IPS-20b (cell line): ENCODE measurements at regions not wholly inside any gene's neighbourhood (a gene's known extent, or its start where the extent isn't known, plus 50 kb on each side); places are given as distances from the start of the nearest gene placed in this dataset.

Experiments used
- H3K27ac ChIP-seq: one replicate; pipeline ENCODE4 v1.5.1; 2013; ENCODE audit warnings: low read length
- H3K27me3 ChIP-seq: 2 replicates; pipeline ENCODE4 v1.6.1; 2013; ENCODE audit warnings: mild to moderate bottlenecking, low read length, inconsistent platforms; ENCODE audit not compliant: insufficient read depth
- H3K36me3 ChIP-seq: 2 replicates; pipeline ENCODE4 v1.6.1; 2013; ENCODE audit warnings: low read depth, mild to moderate bottlenecking, inconsistent platforms, low read length, moderate library complexity; ENCODE audit not compliant: insufficient read depth
- H3K4me1 ChIP-seq: 2 replicates; pipeline ENCODE4 v1.6.1; 2013; ENCODE audit warnings: mild to moderate bottlenecking, control low read depth, inconsistent platforms, low read length, moderate library complexity; ENCODE audit not compliant: insufficient read depth
- H3K4me3 ChIP-seq: 2 replicates; pipeline ENCODE4 v1.5.1; 2013; ENCODE audit warnings: mild to moderate bottlenecking, low read length, inconsistent platforms
- H3K9ac ChIP-seq: 2 replicates; pipeline ENCODE4 v1.6.1; 2013; ENCODE audit warnings: low read depth, mild to moderate bottlenecking, inconsistent platforms, low read length, moderate library complexity
- H3K9me3 ChIP-seq: 2 replicates; pipeline ENCODE4 v1.6.1; 2013; ENCODE audit warnings: mild to moderate bottlenecking, low read depth, low read length, inconsistent platforms; ENCODE audit not compliant: insufficient read depth

GRCh38 chr10:33822774-33823173, 488.3 kb upstream of the NRP1 start:
- Histone ChIP-seq H3K9ac (no peak overlapping the region), H3K27me3 (no peaks in the 10 kb centered on the region), H3K4me3 (no peak overlapping the region), H3K4me1 (no peaks in the 10 kb centered on the region), H3K27ac (no peak overlapping the region), H3K36me3 (no peaks in the 10 kb centered on the region), H3K9me3 (no peaks in the 10 kb centered on the region)

DNA sequence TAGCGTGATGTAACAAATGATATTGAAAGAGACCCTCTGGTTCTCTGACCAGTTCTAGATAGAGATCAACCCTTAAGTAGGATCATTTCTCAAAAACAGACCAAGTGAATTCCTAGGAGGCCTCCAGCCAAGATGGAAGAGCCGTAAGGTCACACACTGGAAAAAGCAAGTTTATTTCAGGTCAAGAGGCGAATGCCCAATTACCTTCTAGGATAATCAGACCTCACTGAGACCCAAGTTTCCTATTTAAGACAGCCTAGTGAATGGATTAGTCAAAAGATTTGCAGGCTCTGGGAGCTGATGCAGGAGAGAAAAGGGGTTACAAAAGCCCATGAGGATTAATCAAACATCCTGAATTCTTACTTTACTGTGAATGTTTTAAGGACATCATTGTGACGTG, 486.1 kb upstream of the NRP1 start:
- Histone ChIP-seq H3K27ac (no peak overlapping the region), H3K4me1 (no peaks in the 10 kb centered on the region), H3K9me3 (no peaks in the 10 kb centered on the region), H3K36me3 (no peaks in the 10 kb centered on the region), H3K4me3 (no peak overlapping the region), H3K27me3 (no peaks in the 10 kb centered on the region), H3K9ac (no peak overlapping the region)

- H3K9ac ChIP-seq: no peak overlapping the region
These were observed 484.7 kb upstream of the NRP1 start for GRCh38 chr10:33819206-33819605.

DNA sequence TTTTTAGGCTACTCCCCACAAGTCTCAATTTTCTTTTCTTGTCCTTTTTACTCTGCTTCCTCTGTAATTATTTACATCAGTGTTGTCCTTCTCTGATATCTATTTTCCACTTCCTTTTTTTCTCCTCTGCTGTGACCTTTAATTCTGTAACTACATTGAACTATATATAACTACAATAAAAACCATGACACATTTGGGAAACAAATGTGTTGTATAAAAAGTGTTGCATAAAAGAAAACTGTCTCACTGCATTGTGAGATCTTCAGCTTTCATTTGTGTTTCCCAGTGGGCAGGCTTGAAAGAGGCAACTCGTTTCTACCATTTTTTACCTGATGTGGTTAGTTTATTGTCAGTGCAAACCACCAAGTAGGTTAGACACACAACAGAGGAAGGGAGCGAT, 483.9 kb upstream of the NRP1 start:
- Histone ChIP-seq H3K4me3 (no peak overlapping the region), H3K27ac (no peak overlapping the region), H3K36me3 (no peaks in the 10 kb centered on the region), H3K9me3 (no peaks in the 10 kb centered on the region), H3K4me1 (no peaks in the 10 kb centered on the region), H3K9ac (no peak overlapping the region), H3K27me3 (no peaks in the 10 kb centered on the region)

More at GRCh38 chr10:33819206-33819605, 484.7 kb upstream of the NRP1 start:
- Histone ChIP-seq H3K27me3 (no peaks in the 10 kb centered on the region), H3K9me3 (no peaks in the 10 kb centered on the region), H3K27ac (no peak overlapping the region), H3K4me1 (no peaks in the 10 kb centered on the region), H3K4me3 (no peak overlapping the region), H3K36me3 (no peaks in the 10 kb centered on the region)

DNA sequence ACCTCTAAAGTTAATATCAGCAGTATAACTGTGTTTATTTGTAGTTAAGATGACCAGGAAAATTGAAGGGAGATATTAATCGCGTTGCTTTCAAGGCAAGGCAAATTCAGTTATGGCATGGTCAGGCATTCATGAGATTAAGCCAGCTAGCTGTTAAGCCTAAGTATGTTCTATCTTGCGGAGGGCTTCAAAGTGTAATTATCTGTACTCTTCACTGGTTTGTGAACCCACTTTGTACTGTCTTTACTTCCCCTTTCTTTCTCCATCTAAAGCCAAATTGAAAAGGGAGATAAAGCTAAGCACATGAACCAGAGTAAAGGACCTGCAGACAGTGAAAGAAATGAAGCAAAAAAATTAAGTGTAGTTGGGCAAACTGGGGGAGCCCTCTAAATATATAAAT, 483.1 kb upstream of the NRP1 start:
- H3K27me3 ChIP-seq: no peaks in the 10 kb centered on the region
- no peak overlapping the region for H3K9ac ChIP-seq
- H3K9me3 ChIP-seq: no peaks in the 10 kb centered on the region
- H3K27ac ChIP-seq: no peak overlapping the region
- no peaks in the 10 kb centered on the region for H3K36me3 ChIP-seq
- H3K4me1 ChIP-seq: no peaks in the 10 kb centered on the region
- H3K4me3 ChIP-seq: no peak overlapping the region

- H3K4me3 ChIP-seq: no peak overlapping the region
- no peaks in the 10 kb centered on the region for H3K27me3 ChIP-seq
- no peaks in the 10 kb centered on the region for H3K36me3 ChIP-seq
- no peaks in the 10 kb centered on the region for H3K4me1 ChIP-seq
- H3K9ac ChIP-seq: no peak overlapping the region
- no peak overlapping the region for H3K27ac ChIP-seq
- H3K9me3 ChIP-seq: no peaks in the 10 kb centered on the region
These were observed 481.3 kb upstream of the NRP1 start for GRCh38 chr10:33815776-33816175.

GRCh38 chr10:33813871-33814270, 479.4 kb upstream of the NRP1 start:
- H3K9ac ChIP-seq: no peak overlapping the region
- H3K4me3 ChIP-seq: no peak overlapping the region
- H3K27ac ChIP-seq: no peak overlapping the region
- H3K4me1 ChIP-seq: peaks cover 2% of the 10 kb centered on the region; the same call in 1 of the 2 replicates
- H3K36me3 ChIP-seq: no peaks in the 10 kb centered on the region
- no peaks in the 10 kb centered on the region for H3K27me3 ChIP-seq
- no peaks in the 10 kb centered on the region for H3K9me3 ChIP-seq

DNA sequence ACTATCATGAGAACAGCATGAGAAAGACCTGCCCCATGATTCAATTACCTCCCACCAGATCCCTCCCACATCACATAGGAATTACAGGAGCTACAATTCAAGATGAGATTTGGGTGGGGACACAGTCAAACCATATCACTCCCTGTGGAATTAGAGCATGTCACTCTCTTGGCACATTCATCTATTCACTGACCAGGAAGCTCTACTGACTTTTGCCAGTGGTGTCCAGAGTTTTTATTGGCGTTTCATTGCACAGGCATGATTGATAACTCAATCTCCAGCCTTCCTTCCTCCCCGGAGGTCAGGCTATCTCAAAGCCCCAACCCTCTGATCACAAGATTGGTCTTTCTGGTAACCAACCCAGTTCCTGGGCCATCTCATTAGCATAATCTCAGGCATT, 478.9 kb upstream of the NRP1 start:
- no peaks in the 10 kb centered on the region for H3K9me3 ChIP-seq
- H3K27ac ChIP-seq: no peak overlapping the region
- H3K4me1 ChIP-seq: peaks cover 2% of the 10 kb centered on the region; the same call in 1 of the 2 replicates
- no peak overlapping the region for H3K4me3 ChIP-seq
- no peak overlapping the region for H3K9ac ChIP-seq
- no peaks in the 10 kb centered on the region for H3K27me3 ChIP-seq
- H3K36me3 ChIP-seq: no peaks in the 10 kb centered on the region

DNA sequence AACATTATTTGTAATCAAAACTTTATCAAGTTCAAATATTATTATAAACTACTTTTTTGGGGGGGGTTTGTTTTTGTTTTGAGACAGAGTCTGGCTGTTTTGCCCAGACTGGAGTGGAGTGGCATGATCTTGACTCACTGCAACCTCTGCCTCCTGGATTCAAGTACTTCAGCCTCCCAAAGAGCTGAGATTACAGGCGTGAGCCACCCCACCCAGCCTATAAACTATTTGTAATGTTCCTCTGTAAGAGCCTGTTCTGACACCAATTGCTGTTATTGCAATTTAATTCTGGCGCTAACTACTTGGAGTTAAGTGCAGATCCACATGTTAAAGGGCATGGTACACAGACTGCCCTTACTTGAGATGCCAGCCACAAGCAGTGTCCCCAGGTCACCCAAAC, 478.1 kb upstream of the NRP1 start:
- Histone ChIP-seq H3K36me3 (no peaks in the 10 kb centered on the region), H3K4me1 (peaks cover 7% of the 10 kb centered on the region; the same call in 1 of the 2 replicates), H3K27me3 (no peaks in the 10 kb centered on the region)

DNA sequence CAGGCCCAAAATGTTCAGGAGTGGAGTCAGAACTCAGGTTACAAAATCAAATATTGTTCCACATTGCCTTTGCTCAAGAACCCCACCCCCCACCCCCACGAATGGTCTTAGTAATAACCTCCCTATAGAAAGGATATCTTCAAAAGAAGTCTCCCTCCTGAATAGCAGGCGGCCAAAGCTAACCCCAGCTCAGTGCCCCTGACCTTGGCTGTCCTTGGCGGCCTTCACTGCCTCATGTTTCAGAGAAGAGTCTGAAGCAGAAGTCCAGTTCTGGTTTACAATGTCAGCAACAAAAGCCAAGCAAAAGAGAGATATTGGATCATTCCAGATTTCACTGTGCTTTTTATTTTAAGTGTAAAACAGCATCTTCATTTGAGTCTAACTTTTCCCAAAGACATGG, 476.5 kb upstream of the NRP1 start:
- no peaks in the 10 kb centered on the region for H3K27me3 ChIP-seq
- no peak overlapping the region for H3K9ac ChIP-seq
- no peak overlapping the region for H3K4me3 ChIP-seq
- no peaks in the 10 kb centered on the region for H3K36me3 ChIP-seq
- no peaks in the 10 kb centered on the region for H3K9me3 ChIP-seq
- no peak overlapping the region for H3K27ac ChIP-seq
- H3K4me1 ChIP-seq: peaks cover 7% of the 10 kb centered on the region; the same call in 1 of the 2 replicates

More for the DNA sequence above, 478.1 kb upstream of the NRP1 start:
- H3K27ac ChIP-seq: no peak overlapping the region
- H3K4me3 ChIP-seq: no peak overlapping the region
- no peak overlapping the region for H3K9ac ChIP-seq
- H3K9me3 ChIP-seq: no peaks in the 10 kb centered on the region

- Histone ChIP-seq H3K27me3 (no peaks in the 10 kb centered on the region), H3K9me3 (no peaks in the 10 kb centered on the region), H3K4me1 (peaks cover 7% of the 10 kb centered on the region; the same call in 1 of the 2 replicates)
These were observed 475.3 kb upstream of the NRP1 start for GRCh38 chr10:33809732-33810131.

DNA sequence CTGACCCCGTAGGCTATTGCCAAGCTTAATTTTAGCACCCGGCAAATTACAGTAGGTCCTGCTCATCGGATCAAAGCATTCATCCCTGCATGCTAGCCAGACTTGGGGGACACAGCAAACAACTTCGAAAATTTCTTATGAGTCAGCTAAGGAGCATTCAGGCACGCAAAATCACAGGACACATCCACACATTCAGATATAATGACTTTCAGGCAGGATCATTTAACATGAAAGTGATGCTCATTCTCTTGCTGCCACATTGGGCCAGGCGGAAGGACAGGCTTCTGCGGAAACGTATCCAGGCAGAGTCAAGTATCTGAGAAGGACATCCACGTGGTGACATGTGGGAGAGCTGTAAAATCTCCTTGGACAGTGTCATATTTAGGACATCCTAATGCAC, 474.0 kb upstream of the NRP1 start:
- Histone ChIP-seq H3K27ac (no peak overlapping the region), H3K4me3 (no peak overlapping the region), H3K4me1 (peaks cover 7% of the 10 kb centered on the region; the same call in 1 of the 2 replicates), H3K36me3 (no peaks in the 10 kb centered on the region), H3K9ac (no peak overlapping the region), H3K27me3 (no peaks in the 10 kb centered on the region), H3K9me3 (no peaks in the 10 kb centered on the region)

More at GRCh38 chr10:33809732-33810131, 475.3 kb upstream of the NRP1 start:
- H3K27ac ChIP-seq: no peak overlapping the region
- no peak overlapping the region for H3K9ac ChIP-seq
- H3K4me3 ChIP-seq: no peak overlapping the region
- H3K36me3 ChIP-seq: no peaks in the 10 kb centered on the region
